ENCODE measurements at regions not wholly inside any gene's neighbourhood (a gene's known extent, or its start where the extent isn't known, plus 50 kb on each side); places are given as distances from the start of the nearest gene placed in this dataset.
"Not testable (repeated sequence)": the region's sequence is repeated elsewhere in the genome, so short reads cannot be mapped to it uniquely, and the experiment has no call there.

- Histone ChIP-seq H3K79me2 (ENCODE audit: control insufficient read depth, insufficient read depth, low read length, poor library complexity) (no peaks in the 10 kb centered on the region), H3K4ac (ENCODE audit: low read depth, low read length) (no peak overlapping the region), H2BK5ac (ENCODE audit: low read depth, low read length, poor library complexity) (no peak overlapping the region), H3K18ac (ENCODE audit: low read length) (no peak overlapping the region), H3K79me1 (ENCODE audit: low read length) (no peaks in the 10 kb centered on the region), H3K9me3 (ENCODE audit: insufficient read depth, low read depth, low read length) (peaks cover 2% of the 10 kb centered on the region), H3K4me3 (ENCODE audit: low read depth, low read length) (no peak overlapping the region), H2AFZ (ENCODE audit: insufficient read depth, low read length, poor library complexity) (no peak overlapping the region), H3K14ac (ENCODE audit: low read length) (no peak overlapping the region), H4K12ac (ENCODE audit: low read depth, low read length) (no peak overlapping the region), H3K23ac (ENCODE audit: low read length) (no peak overlapping the region), H3K9ac (ENCODE audit: low read length) (no peak overlapping the region), H2AK5ac (ENCODE audit: low read length) (no peak overlapping the region), H3K36me3 (ENCODE audit: control insufficient read depth in 1 of 2, insufficient read depth in 2 of 2, low read length in 2 of 2) (no peaks in the 10 kb centered on the region), H3K27ac (ENCODE audit: low read depth, low read length) (no peak overlapping the region), H3K4me1 (ENCODE audit: control insufficient read depth in 1 of 2, insufficient read depth in 2 of 2, low read length in 2 of 2) (no peaks in the 10 kb centered on the region), H3K27me3 (ENCODE audit: insufficient read depth, low read length) (no peaks in the 10 kb centered on the region), H2BK120ac (ENCODE audit: insufficient read depth, low read length, poor library complexity) (no peak overlapping the region), H3K4me2 (ENCODE audit: low read length) (no peak overlapping the region), H4K91ac (ENCODE audit: low read depth, low read length) (no peak overlapping the region), H2BK12ac (ENCODE audit: low read length) (no peak overlapping the region), H4K8ac (ENCODE audit: low read depth, low read length) (no peak overlapping the region)
- WGBS (ENCODE audit: extremely low coverage, insufficient coverage, insufficient read length) = no CpG with 5 or more reads among the region's 15 CpGs
- DNase-seq = no peak
Observed at GRCh38 chr12:131473261-131473660, 237.6 kb upstream of the SFSWAP start.

- no peak overlapping the region for H2AK5ac ChIP-seq (ENCODE audit: low read length)
- H3K4ac ChIP-seq (ENCODE audit: low read depth, low read length) = no peak overlapping the region
- no peak overlapping the region for H2BK12ac ChIP-seq (ENCODE audit: low read length)
- no peaks in the 10 kb centered on the region for H3K79me2 ChIP-seq (ENCODE audit: control insufficient read depth, insufficient read depth, low read length, poor library complexity)
- no peak overlapping the region for H3K4me2 ChIP-seq (ENCODE audit: low read length)
- peaks cover 4% of the 10 kb centered on the region for H3K9me3 ChIP-seq (ENCODE audit: insufficient read depth, low read depth, low read length)
- H3K23ac ChIP-seq (ENCODE audit: low read length) = no peak overlapping the region
- no peak overlapping the region for H3K14ac ChIP-seq (ENCODE audit: low read length)
- H4K91ac ChIP-seq (ENCODE audit: low read depth, low read length) = no peak overlapping the region
- H4K12ac ChIP-seq (ENCODE audit: low read depth, low read length) = no peak overlapping the region
- no peaks in the 10 kb centered on the region for H3K4me1 ChIP-seq (ENCODE audit: control insufficient read depth in 1 of 2, insufficient read depth in 2 of 2, low read length in 2 of 2)
- no peak overlapping the region for H3K9ac ChIP-seq (ENCODE audit: low read length)
- no CpG with 5 or more reads among the region's 31 CpGs for WGBS (ENCODE audit: extremely low coverage, insufficient coverage, insufficient read length)
- no peak overlapping the region for H3K27ac ChIP-seq (ENCODE audit: low read depth, low read length)
- H3K4me3 ChIP-seq (ENCODE audit: low read depth, low read length) = no peak overlapping the region
- H3K18ac ChIP-seq (ENCODE audit: low read length) = no peak overlapping the region
- no peak overlapping the region for H2BK120ac ChIP-seq (ENCODE audit: insufficient read depth, low read length, poor library complexity)
- H3K79me1 ChIP-seq (ENCODE audit: low read length) = no peaks in the 10 kb centered on the region
- no peak overlapping the region for H2BK5ac ChIP-seq (ENCODE audit: low read depth, low read length, poor library complexity)
- H2AFZ ChIP-seq (ENCODE audit: insufficient read depth, low read length, poor library complexity) = no peak overlapping the region
- H3K27me3 ChIP-seq (ENCODE audit: insufficient read depth, low read length) = no peaks in the 10 kb centered on the region
- no peak for DNase-seq
- no peaks in the 10 kb centered on the region for H3K36me3 ChIP-seq (ENCODE audit: control insufficient read depth in 1 of 2, insufficient read depth in 2 of 2, low read length in 2 of 2)
- H4K8ac ChIP-seq (ENCODE audit: low read depth, low read length) = no peak overlapping the region
Observed at GRCh38 chr12:131473741-131474709, 236.9 kb upstream of the SFSWAP start.

- H2BK12ac ChIP-seq (ENCODE audit: low read length); H3K23ac ChIP-seq (ENCODE audit: low read length); H3K4me3 ChIP-seq (ENCODE audit: low read depth, low read length); H3K9ac ChIP-seq (ENCODE audit: low read length); H3K27me3 ChIP-seq (ENCODE audit: insufficient read depth, low read length); H4K91ac ChIP-seq (ENCODE audit: low read depth, low read length); H3K4ac ChIP-seq (ENCODE audit: low read depth, low read length); H3K18ac ChIP-seq (ENCODE audit: low read length); H3K27ac ChIP-seq (ENCODE audit: low read depth, low read length); H3K4me1 ChIP-seq (ENCODE audit: control insufficient read depth in 1 of 2, insufficient read depth in 2 of 2, low read length in 2 of 2); DNase-seq; H3K4me2 ChIP-seq (ENCODE audit: low read length); H2BK5ac ChIP-seq (ENCODE audit: low read depth, low read length, poor library complexity); H3K79me1 ChIP-seq (ENCODE audit: low read length); H2AK5ac ChIP-seq (ENCODE audit: low read length); H3K9me3 ChIP-seq (ENCODE audit: insufficient read depth, low read depth, low read length); H4K8ac ChIP-seq (ENCODE audit: low read depth, low read length); H3K79me2 ChIP-seq (ENCODE audit: control insufficient read depth, insufficient read depth, low read length, poor library complexity); H3K36me3 ChIP-seq (ENCODE audit: control insufficient read depth in 1 of 2, insufficient read depth in 2 of 2, low read length in 2 of 2); H2BK120ac ChIP-seq (ENCODE audit: insufficient read depth, low read length, poor library complexity); H2AFZ ChIP-seq (ENCODE audit: insufficient read depth, low read length, poor library complexity); H3K14ac ChIP-seq (ENCODE audit: low read length); H4K12ac ChIP-seq (ENCODE audit: low read depth, low read length): not testable (repeated sequence)
- no CpG with 5 or more reads among the region's 19 CpGs for WGBS (ENCODE audit: extremely low coverage, insufficient coverage, insufficient read length)
Observed at GRCh38 chr12:131475012-131475411, 235.9 kb upstream of the SFSWAP start.

- Histone ChIP-seq H2AK5ac (ENCODE audit: low read length) (no peak overlapping the region), H3K9ac (ENCODE audit: low read length) (no peak overlapping the region), H2BK120ac (ENCODE audit: insufficient read depth, low read length, poor library complexity) (no peak overlapping the region), H2AFZ (ENCODE audit: insufficient read depth, low read length, poor library complexity) (no peak overlapping the region), H3K4me1 (ENCODE audit: control insufficient read depth in 1 of 2, insufficient read depth in 2 of 2, low read length in 2 of 2) (no peaks in the 10 kb centered on the region), H4K91ac (ENCODE audit: low read depth, low read length) (no peak overlapping the region), H4K12ac (ENCODE audit: low read depth, low read length) (no peak overlapping the region), H3K79me2 (ENCODE audit: control insufficient read depth, insufficient read depth, low read length, poor library complexity) (no peaks in the 10 kb centered on the region), H3K14ac (ENCODE audit: low read length) (no peak overlapping the region), H3K4me3 (ENCODE audit: low read depth, low read length) (no peak overlapping the region), H3K23ac (ENCODE audit: low read length) (no peak overlapping the region), H3K18ac (ENCODE audit: low read length) (no peak overlapping the region), H2BK5ac (ENCODE audit: low read depth, low read length, poor library complexity) (no peak overlapping the region), H3K27me3 (ENCODE audit: insufficient read depth, low read length) (no peaks in the 10 kb centered on the region), H3K9me3 (ENCODE audit: insufficient read depth, low read depth, low read length) (peaks cover 6% of the 10 kb centered on the region), H2BK12ac (ENCODE audit: low read length) (no peak overlapping the region), H3K79me1 (ENCODE audit: low read length) (no peaks in the 10 kb centered on the region), H3K4me2 (ENCODE audit: low read length) (no peak overlapping the region), H3K27ac (ENCODE audit: low read depth, low read length) (no peak overlapping the region), H3K4ac (ENCODE audit: low read depth, low read length) (no peak overlapping the region), H4K8ac (ENCODE audit: low read depth, low read length) (no peak overlapping the region), H3K36me3 (ENCODE audit: control insufficient read depth in 1 of 2, insufficient read depth in 2 of 2, low read length in 2 of 2) (no peaks in the 10 kb centered on the region)
- no CpG with 5 or more reads among the region's 2 CpGs for WGBS (ENCODE audit: extremely low coverage, insufficient coverage, insufficient read length)
- DNase-seq = no peak
Observed at GRCh38 chr12:131477613-131478012, 233.3 kb upstream of the SFSWAP start.

Data from trophoblast cell (in vitro differentiated cells and primary cell).